GM12878 (cell line): ENCODE measurements at regions not wholly inside any gene's neighbourhood (a gene's known extent, or its start where the extent isn't known, plus 50 kb on each side); places are given as distances from the start of the nearest gene placed in this dataset.

Experiments used
- ATAC-seq: fragments of 200-7000 bp; cut with Tn5 transposase; 3 replicates; pipeline ENCODE4 v1.9.1; 2020; ENCODE audit warnings: mild to moderate bottlenecking, moderate library complexity
- BruUV-seq: library from RNA; stranded (reverse); fragments of 400-500 nt; replicated peaks from 2 replicates; lab custom pipeline; 2021; lab: Mats Ljungman, UMichigan
- CTCF ChIA-PET: fragments of 300-600 bp; sonication (Branson Sonifier 250); formaldehyde crosslinking; extraction: SDS; loops from one replicate; lab custom pipeline; 2021; ENCODE audit warnings: inconsistent platforms; lab: Yijun Ruan, JAX
- POLR2A ChIA-PET: fragments of 350-600 bp; formaldehyde crosslinking; extraction: SDS; loops from one replicate; lab custom pipeline; 2021; ENCODE audit warnings: inconsistent platforms; lab: Charles Lee
- RAD21 ChIA-PET: fragments of 300-600 bp; sonication (Branson Sonifier 250); formaldehyde crosslinking; loops from one replicate; lab custom pipeline; 2023; ENCODE audit warnings: antibody characterized with exemption; ENCODE audit not compliant: unreplicated experiment; lab: Charles Lee
- SMC1A ChIA-PET: fragments of 300-600 bp; sonication (Branson Sonifier 250); formaldehyde crosslinking; loops from one replicate; lab custom pipeline; 2023; ENCODE audit not compliant: unreplicated experiment, uncharacterized antibody; lab: Charles Lee
- DNase-seq: peaks from one replicate; pipeline ENCODE4 v3.0.0-alpha.2; 2011; ENCODE audit warnings: low read depth, low spot score
- FAIRE-seq: peaks from 3 replicates; lab custom pipeline; 2011; peaks lifted over from hg19 to GRCh38; lab: Jason Lieb, UNC
- H2AFZ ChIP-seq: 2 replicates; pipeline ENCODE4 v1.6.0; 2011; ENCODE audit warnings: low read depth, low read length, control low read depth; ENCODE audit not compliant: control insufficient read depth
- H3K27ac ChIP-seq: 2 replicates; pipeline ENCODE4 v1.5.1; 2011; ENCODE audit warnings: control low read depth; ENCODE audit not compliant: control insufficient read depth, insufficient read depth
- H3K27me3 ChIP-seq, 2 experiments: replicated peaks in 1 of 2; 2 replicates each; pipeline versions ENCODE4 v1.6.0 to v1.6.1; 2011; ENCODE audit warnings: low read length in 1 of 2; ENCODE audit not compliant: control insufficient read depth in 2 of 2, insufficient read depth in 2 of 2
- H3K36me3 ChIP-seq, 2 experiments: 2 replicates each; pipeline ENCODE4 v1.5.1; 2011; ENCODE audit warnings: low read length in 1 of 2; ENCODE audit not compliant: control insufficient read depth in 2 of 2, insufficient read depth in 2 of 2
- H3K4me1 ChIP-seq: 2 replicates; pipeline ENCODE4 v1.6.1; 2011; ENCODE audit warnings: mild to moderate bottlenecking, low read length, moderate library complexity, mixed read lengths; ENCODE audit not compliant: control insufficient read depth, insufficient read depth
- H3K4me2 ChIP-seq: 2 replicates; pipeline ENCODE4 v1.6.0; 2011; ENCODE audit warnings: control low read depth; ENCODE audit not compliant: control insufficient read depth, insufficient read depth
- H3K4me3 ChIP-seq: fragments of 200-600 bp; sonication (generic); 2 replicates; pipeline ENCODE4 v1.5.1; 2016
- H3K79me2 ChIP-seq: 2 replicates; pipeline ENCODE4 v1.6.0; 2011; ENCODE audit warnings: low read length; ENCODE audit not compliant: control insufficient read depth, insufficient read depth
- H3K9ac ChIP-seq: 2 replicates; pipeline ENCODE4 v1.8.0; 2011; ENCODE audit warnings: low read length, control low read depth, mixed read lengths; ENCODE audit not compliant: control insufficient read depth, insufficient read depth
- H3K9me3 ChIP-seq: replicated peaks from 3 replicates; pipeline ENCODE4 v1.5.1; 2011; ENCODE audit warnings: mild to moderate bottlenecking, low read length; ENCODE audit not compliant: control insufficient read depth, insufficient read depth
- H4K20me1 ChIP-seq: 2 replicates; pipeline ENCODE4 v1.6.0; 2011; ENCODE audit not compliant: control insufficient read depth, insufficient read depth
- BCL11A ChIP-seq: IDR thresholded peaks from 2 replicates; pipeline ENCODE4 v1.6.1; 2011; ENCODE audit warnings: low read depth, low read length
- CBX5 ChIP-seq: sonication (generic); IDR thresholded peaks from 2 replicates; pipeline ENCODE4 v1.6.1; 2016; ENCODE audit warnings: low read depth, moderate library complexity, mild to moderate bottlenecking, inconsistent platforms
- IKZF2 ChIP-seq, 2 experiments: fragments of 450-650 bp; IDR thresholded peaks; 2 replicates each; pipeline ENCODE4 v1.6.1; 2017; ENCODE audit warnings: mild to moderate bottlenecking in 2 of 2, moderate library complexity in 2 of 2
- IRF3 ChIP-seq: fragments of 450-650 bp; IDR thresholded peaks from 2 replicates; pipeline ENCODE4 v1.6.1; 2014; ENCODE audit warnings: mild to moderate bottlenecking
- IRF4 ChIP-seq: IDR thresholded peaks from 2 replicates; pipeline ENCODE4 v1.6.1; 2011; ENCODE audit warnings: low read depth, low read length
- MTA3 ChIP-seq: IDR thresholded peaks from 2 replicates; pipeline ENCODE4 v1.6.1; 2012; ENCODE audit warnings: low read length, inconsistent platforms, borderline replicate concordance
- MYB ChIP-seq: fragments of 150-350 bp; IDR thresholded peaks from 2 replicates; pipeline ENCODE4 v1.6.1; 2014; ENCODE audit warnings: mild to moderate bottlenecking, low read depth, low read length, borderline replicate concordance
- NR2C2 ChIP-seq: IDR thresholded peaks from 2 replicates; pipeline ENCODE4 v1.6.1; 2011; ENCODE audit warnings: borderline replicate concordance, low read depth; ENCODE audit not compliant: control insufficient read depth, insufficient read length
- PAX8 ChIP-seq: fragments of 450-650 bp; IDR thresholded peaks from 2 replicates; pipeline ENCODE4 v1.6.1; 2017; ENCODE audit warnings: mild to moderate bottlenecking, moderate library complexity
- POLR2A ChIP-seq: IDR thresholded peaks from 2 replicates; pipeline ENCODE4 v1.6.1; 2011; ENCODE audit warnings: low read depth, mild to moderate bottlenecking, low read length
- RAD21 ChIP-seq: IDR thresholded peaks from 2 replicates; pipeline ENCODE4 v1.6.1; 2011; ENCODE audit warnings: mild to moderate bottlenecking, low read depth, low read length, moderate library complexity; ENCODE audit not compliant: insufficient read depth
- RB1 ChIP-seq: fragments of 450-650 bp; formaldehyde crosslinking; IDR thresholded peaks from 2 replicates; pipeline ENCODE4 v1.6.1; 2017; ENCODE audit warnings: mild to moderate bottlenecking, borderline replicate concordance
- STAT3 ChIP-seq: IDR thresholded peaks from 2 replicates; pipeline ENCODE4 v1.6.1; 2011; ENCODE audit warnings: low read depth, low read length, improper control_type of control experiment
- TCF12 ChIP-seq: IDR thresholded peaks from 2 replicates; pipeline ENCODE4 v1.6.1; 2011; ENCODE audit warnings: low read depth, mild to moderate bottlenecking, low read length
- ZBTB11 ChIP-seq: fragments of 450-650 bp; formaldehyde crosslinking; IDR thresholded peaks from 2 replicates; pipeline ENCODE4 v1.5.0; 2022; ENCODE audit warnings: mild to moderate bottlenecking, missing genetic modification characterization
- WGBS: methylation state at CpG from one replicate; pipeline ENCODE4 v1.1.6; 2016; ENCODE audit warnings: low lambda C conversion rate; ENCODE audit not compliant: insufficient replicate concordance, insufficient coverage; ENCODE audit errors: missing lambda C conversion rate; 5-methylcytosine and 5-hydroxymethylcytosine counted together
- in situ Hi-C: fragments of 300-500 bp; cut with MboI; formaldehyde crosslinking; loops from 9 replicates; pipeline ENCODE4 v1.14.3; 2018; ENCODE audit warnings: mixed read lengths
- intact Hi-C: fragments of 100-400 bp; cut with micrococcal nuclease; formaldehyde crosslinking; loops from one replicate; pipeline ENCODE4 v1.14.2; 2022; ENCODE audit not compliant: unreplicated experiment
- TF ChIP-seq, protein P1 (sequence below): fragments of 450-650 bp; conservative IDR thresholded peaks from 2 replicates; pipeline ENCODE4 v1.6.1; 2017; ENCODE audit warnings: mild to moderate bottlenecking, moderate library complexity
- TF ChIP-seq, protein P2 (sequence below): IDR thresholded peaks from 2 replicates; pipeline ENCODE4 v1.6.1; 2012; ENCODE audit warnings: low read depth, low read length, improper control_type of control experiment

DNA sequence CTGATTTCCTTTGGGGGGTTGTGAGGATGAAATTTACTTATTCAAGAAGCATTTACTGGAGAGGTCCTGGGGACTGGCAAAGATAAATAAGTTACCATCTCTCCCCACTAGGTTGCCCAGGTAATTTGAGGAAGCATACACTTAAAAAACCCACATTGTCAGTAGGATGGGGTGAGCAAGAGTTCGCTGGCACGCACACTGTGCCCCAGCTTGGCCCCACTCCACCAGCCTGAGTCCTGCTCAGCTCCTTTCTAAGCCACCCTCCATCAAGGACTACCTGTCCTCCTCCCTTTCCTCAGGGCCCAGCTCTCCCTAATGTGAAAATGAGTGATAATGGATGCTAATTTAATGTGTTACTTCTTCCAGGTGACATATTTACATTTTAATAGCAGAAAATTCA is 216.5 kb upstream of the PLET1 start:
- Histone ChIP-seq H3K27me3 (no peaks in the 10 kb centered on the region; a peak in 3 of 4 replicates), H3K9me3 (no peaks in the 10 kb centered on the region), H3K4me1 (no peaks in the 10 kb centered on the region), H3K79me2 (no peaks in the 10 kb centered on the region), H3K4me3 (no peak overlapping the region), H4K20me1 (no peaks in the 10 kb centered on the region), H3K4me2 (no peak overlapping the region), H3K9ac (no peak overlapping the region), H2AFZ (no peak overlapping the region), H3K27ac (no peak overlapping the region)
- no peak for DNase-seq
- SMC1A ChIA-PET = no interaction called here
- ATAC-seq = no peak
- no TSS peak for BruUV-seq
- in situ Hi-C loops = no loop called here
- CTCF ChIA-PET = no interaction called here
- POLR2A ChIA-PET = no interaction called here
- 93% methylated on average over 2 of the region's 2 CpGs for WGBS
- intact Hi-C loops = no loop called here
- RAD21 ChIA-PET = no interaction called here
- FAIRE-seq = no peak
- TF ChIP-seq IKZF2 (IDR thresholded peaks at IDR 0.05) (no peak), RAD21 (no peak), STAT3 (no peak), POLR2A (no peak), IRF4 (no peak), RB1 (no peak), NR2C2 (no peak), ZBTB11 (no peak), IRF3 (no peak), TCF12 (no peak), CBX5 (no peak), BCL11A (no peak), MTA3 (no peak), MYB (no peak), PAX8 (no peak)
- TF ChIP-seq, protein P1, sequence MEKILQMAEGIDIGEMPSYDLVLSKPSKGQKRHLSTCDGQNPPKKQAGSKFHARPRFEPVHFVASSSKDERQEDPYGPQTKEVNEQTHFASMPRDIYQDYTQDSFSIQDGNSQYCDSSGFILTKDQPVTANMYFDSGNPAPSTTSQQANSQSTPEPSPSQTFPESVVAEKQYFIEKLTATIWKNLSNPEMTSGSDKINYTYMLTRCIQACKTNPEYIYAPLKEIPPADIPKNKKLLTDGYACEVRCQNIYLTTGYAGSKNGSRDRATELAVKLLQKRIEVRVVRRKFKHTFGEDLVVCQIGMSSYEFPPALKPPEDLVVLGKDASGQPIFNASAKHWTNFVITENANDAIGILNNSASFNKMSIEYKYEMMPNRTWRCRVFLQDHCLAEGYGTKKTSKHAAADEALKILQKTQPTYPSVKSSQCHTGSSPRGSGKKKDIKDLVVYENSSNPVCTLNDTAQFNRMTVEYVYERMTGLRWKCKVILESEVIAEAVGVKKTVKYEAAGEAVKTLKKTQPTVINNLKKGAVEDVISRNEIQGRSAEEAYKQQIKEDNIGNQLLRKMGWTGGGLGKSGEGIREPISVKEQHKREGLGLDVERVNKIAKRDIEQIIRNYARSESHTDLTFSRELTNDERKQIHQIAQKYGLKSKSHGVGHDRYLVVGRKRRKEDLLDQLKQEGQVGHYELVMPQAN = no peak
- TF ChIP-seq, protein P2, sequence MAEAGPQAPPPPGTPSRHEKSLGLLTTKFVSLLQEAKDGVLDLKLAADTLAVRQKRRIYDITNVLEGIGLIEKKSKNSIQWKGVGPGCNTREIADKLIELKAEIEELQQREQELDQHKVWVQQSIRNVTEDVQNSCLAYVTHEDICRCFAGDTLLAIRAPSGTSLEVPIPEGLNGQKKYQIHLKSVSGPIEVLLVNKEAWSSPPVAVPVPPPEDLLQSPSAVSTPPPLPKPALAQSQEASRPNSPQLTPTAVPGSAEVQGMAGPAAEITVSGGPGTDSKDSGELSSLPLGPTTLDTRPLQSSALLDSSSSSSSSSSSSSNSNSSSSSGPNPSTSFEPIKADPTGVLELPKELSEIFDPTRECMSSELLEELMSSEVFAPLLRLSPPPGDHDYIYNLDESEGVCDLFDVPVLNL = no peak
- TF ChIP-seq, all 136 proteins: peak for 0
- H3K36me3 ChIP-seq = no peaks in the 10 kb centered on the region
